Testis (tissue), 2 donors: ENCODE measurements at regions not wholly inside any gene's neighbourhood (a gene's known extent, or its start where the extent isn't known, plus 50 kb on each side); places are given as distances from the start of the nearest gene placed in this dataset.

ENCODE experiments used
- DNase-seq: peaks from one replicate; pipeline ENCODE4 v3.0.0-alpha.2; 2019
- H3K27ac ChIP-seq, 2 donors: fragments of 200-600 bp; sonication (generic); one replicate each; pipeline ENCODE4 v1.5.1; 2019
- H3K27me3 ChIP-seq: fragments of 200-600 bp; sonication (generic); one replicate; pipeline ENCODE4 v1.5.1; 2019
- H3K36me3 ChIP-seq: fragments of 200-600 bp; sonication (generic); one replicate; pipeline ENCODE4 v1.5.1; 2017; ENCODE audit warnings: low read depth; ENCODE audit errors: missing control alignments
- H3K4me1 ChIP-seq: fragments of 200-600 bp; sonication (generic); one replicate; pipeline ENCODE4 v1.5.1; 2019
- H3K4me3 ChIP-seq, 2 donors: fragments of 200-600 bp; sonication (generic); one replicate each; pipeline ENCODE4 v1.5.1; 2017 to 2019
- H3K9me3 ChIP-seq: fragments of 200-600 bp; sonication (generic); one replicate; pipeline ENCODE4 v1.5.1; 2017
- POLR2A ChIP-seq: fragments of 450-650 bp; IDR thresholded peaks from one replicate; pipeline ENCODE4 v1.6.1; 2017; ENCODE audit warnings: antibody characterized with exemption, mild to moderate bottlenecking, moderate library complexity
- WGBS, 2 donors: methylation state at CpG; one replicate each; pipeline ENCODE4 v1.1.5; 2018; 5-methylcytosine and 5-hydroxymethylcytosine counted together
- intact Hi-C: fragments of 100-400 bp; cut with DNase I; formaldehyde crosslinking; loops from one replicate; pipeline ENCODE4 v1.15.1; 2023; ENCODE audit warnings: low total_unique reads
- TF ChIP-seq, protein P1 (sequence below), 3 experiments: fragments of 450-650 bp in 2 of 3; fragments of 200-600 bp in 1 of 3; sonication (generic) in 1 of 3; IDR thresholded peaks; one replicate each; pipeline ENCODE4 v1.5.1; 2016 to 2019; ENCODE audit warnings: antibody characterized with exemption in 3 of 3, mild to moderate bottlenecking in 2 of 3, moderate library complexity in 1 of 3

GRCh38 chr19:28463493-28464053 is 749.4 kb downstream of the UQCRFS1 start:
- no peak for DNase-seq
- no peak overlapping the region for H3K4me3 ChIP-seq
- WGBS, 2 donors = 90 to 92% methylated on average over 5 of the region's 5 CpGs
- no peaks in the 10 kb centered on the region for H3K27me3 ChIP-seq
- no peaks in the 10 kb centered on the region for H3K9me3 ChIP-seq
- no peak for TF ChIP-seq POLR2A
- TF ChIP-seq, protein P1, sequence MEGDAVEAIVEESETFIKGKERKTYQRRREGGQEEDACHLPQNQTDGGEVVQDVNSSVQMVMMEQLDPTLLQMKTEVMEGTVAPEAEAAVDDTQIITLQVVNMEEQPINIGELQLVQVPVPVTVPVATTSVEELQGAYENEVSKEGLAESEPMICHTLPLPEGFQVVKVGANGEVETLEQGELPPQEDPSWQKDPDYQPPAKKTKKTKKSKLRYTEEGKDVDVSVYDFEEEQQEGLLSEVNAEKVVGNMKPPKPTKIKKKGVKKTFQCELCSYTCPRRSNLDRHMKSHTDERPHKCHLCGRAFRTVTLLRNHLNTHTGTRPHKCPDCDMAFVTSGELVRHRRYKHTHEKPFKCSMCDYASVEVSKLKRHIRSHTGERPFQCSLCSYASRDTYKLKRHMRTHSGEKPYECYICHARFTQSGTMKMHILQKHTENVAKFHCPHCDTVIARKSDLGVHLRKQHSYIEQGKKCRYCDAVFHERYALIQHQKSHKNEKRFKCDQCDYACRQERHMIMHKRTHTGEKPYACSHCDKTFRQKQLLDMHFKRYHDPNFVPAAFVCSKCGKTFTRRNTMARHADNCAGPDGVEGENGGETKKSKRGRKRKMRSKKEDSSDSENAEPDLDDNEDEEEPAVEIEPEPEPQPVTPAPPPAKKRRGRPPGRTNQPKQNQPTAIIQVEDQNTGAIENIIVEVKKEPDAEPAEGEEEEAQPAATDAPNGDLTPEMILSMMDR (IDR thresholded peaks at IDR 0.05) = no peak
- H3K4me1 ChIP-seq = no peaks in the 10 kb centered on the region
- H3K27ac ChIP-seq = no peak overlapping the region
- intact Hi-C loops = no loop called here
- no peaks in the 10 kb centered on the region for H3K36me3 ChIP-seq

GRCh38 chr19:28457620-28458019 is 755.3 kb downstream of the UQCRFS1 start:
- Histone ChIP-seq H3K36me3 (no peaks in the 10 kb centered on the region), H3K4me1 (peaks cover 3% of the 10 kb centered on the region), H3K27me3 (no peaks in the 10 kb centered on the region), H3K4me3 (no peak overlapping the region), H3K27ac (no peak overlapping the region), H3K9me3 (no peaks in the 10 kb centered on the region)
- intact Hi-C loops = no loop called here
- 80 to 100% methylated on average over 2 of the region's 2 CpGs for WGBS, 2 donors
- TF ChIP-seq, protein P1 (IDR thresholded peaks at IDR 0.05) = no peak
- DNase-seq = no peak

GRCh38 chr19:28456708-28457320 is 756.1 kb downstream of the UQCRFS1 start:
- 78 to 80% methylated on average over 5 of the region's 5 CpGs for WGBS, 2 donors
- H3K36me3 ChIP-seq = no peaks in the 10 kb centered on the region
- peaks cover 5% of the 10 kb centered on the region for H3K4me1 ChIP-seq
- H3K4me3 ChIP-seq = no peak overlapping the region
- no peaks in the 10 kb centered on the region for H3K9me3 ChIP-seq
- intact Hi-C loops = no loop called here
- H3K27ac ChIP-seq = no peak overlapping the region
- no peak for DNase-seq
- H3K27me3 ChIP-seq = no peaks in the 10 kb centered on the region
- TF ChIP-seq POLR2A = no peak
- TF ChIP-seq, protein P1 (IDR thresholded peaks at IDR 0.05) = no peak

DNA sequence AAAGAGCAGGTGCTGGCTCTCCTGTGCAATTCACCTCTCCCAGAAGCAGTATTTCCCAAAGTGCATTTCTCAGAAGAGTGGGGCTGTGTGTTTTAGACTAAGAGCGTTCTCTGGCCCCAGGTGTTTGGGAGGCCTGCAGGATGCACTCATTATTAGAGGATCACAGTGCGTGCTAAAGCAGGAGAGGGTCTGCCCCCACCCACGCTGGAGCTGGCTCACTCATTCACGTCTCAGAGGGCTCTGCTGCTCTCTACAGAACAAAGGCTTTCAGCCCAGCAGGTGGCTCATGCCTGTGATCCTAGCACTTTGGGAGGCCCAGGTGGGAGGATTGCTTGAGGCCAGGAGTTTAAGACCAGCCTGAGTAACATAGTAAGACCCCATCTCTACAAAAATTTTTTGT is 756.7 kb downstream of the UQCRFS1 start:
- Histone ChIP-seq H3K4me1 (peaks cover 5% of the 10 kb centered on the region), H3K9me3 (no peaks in the 10 kb centered on the region), H3K36me3 (no peaks in the 10 kb centered on the region), H3K27ac (no peak overlapping the region), H3K4me3 (no peak overlapping the region), H3K27me3 (no peaks in the 10 kb centered on the region)
- no peak for DNase-seq
- no peak for TF ChIP-seq POLR2A
- TF ChIP-seq, protein P1 (IDR thresholded peaks at IDR 0.05) = no peak
- intact Hi-C loops = no loop called here
- WGBS, 2 donors = 60 to 74% methylated on average over 3 to 4 of the region's 4 CpGs

DNA sequence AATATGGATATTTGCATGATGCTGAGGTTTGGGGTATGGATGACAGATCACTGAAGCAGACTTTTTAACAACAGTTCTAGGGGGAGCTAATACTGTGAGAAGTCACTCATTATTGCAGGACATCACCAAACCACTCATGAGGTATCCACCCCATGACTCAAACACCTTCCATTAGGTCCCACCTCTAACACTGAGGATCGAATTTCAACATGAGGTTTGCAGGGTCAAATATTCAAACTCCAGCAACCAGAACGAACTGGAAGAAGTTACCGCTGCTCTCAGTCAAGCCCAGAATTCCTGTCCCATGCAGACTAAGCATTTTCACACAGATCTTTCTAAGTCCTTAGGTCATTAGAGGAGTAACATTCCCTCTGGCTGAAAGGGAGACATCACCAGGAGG is 758.9 kb downstream of the UQCRFS1 start:
- Histone ChIP-seq H3K36me3 (no peaks in the 10 kb centered on the region), H3K9me3 (no peaks in the 10 kb centered on the region), H3K27ac (no peak overlapping the region), H3K27me3 (no peaks in the 10 kb centered on the region), H3K4me3 (no peak overlapping the region), H3K4me1 (peaks cover 5% of the 10 kb centered on the region)
- intact Hi-C loops = no loop called here
- 65 to 81% methylated on average over 3 of the region's 3 CpGs for WGBS, 2 donors
- no peak for DNase-seq
- no peak for TF ChIP-seq POLR2A
- TF ChIP-seq, protein P1 (IDR thresholded peaks at IDR 0.05) = no peak
